HG03378 (cell line): ENCODE measurements at regions not wholly inside any gene's neighbourhood (a gene's known extent, or its start where the extent isn't known, plus 50 kb on each side); places are given as distances from the start of the nearest gene placed in this dataset.
"Not testable (repeated sequence)": the region's sequence is repeated elsewhere in the genome, so short reads cannot be mapped to it uniquely, and the experiment has no call there.

Experiments used
- ATAC-seq: cut with Tn5 transposase; IDR thresholded peaks from one replicate; pipeline ENCODE4 v1.9.1; 2021; ENCODE audit warnings: mild to moderate bottlenecking, moderate library complexity; ENCODE audit not compliant: unreplicated experiment

DNA sequence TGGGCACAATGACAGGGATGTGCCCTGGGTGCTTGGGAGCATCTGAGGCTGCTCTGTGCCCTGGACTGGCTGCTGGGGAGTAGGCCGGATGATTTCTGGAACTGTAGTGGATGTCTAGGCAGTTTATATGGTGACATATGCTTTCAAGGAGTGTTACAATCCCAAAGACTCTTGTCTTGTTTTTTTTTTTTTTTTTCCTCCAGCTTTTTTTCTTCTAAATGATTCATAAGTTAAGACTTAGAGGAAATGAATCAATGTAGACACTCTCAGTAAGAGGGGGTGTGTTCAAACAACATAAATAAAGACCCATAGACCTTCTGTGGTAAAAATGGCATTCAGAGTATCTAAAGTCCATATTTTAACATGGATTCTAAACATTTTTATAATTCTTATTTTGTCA lies 706.1 kb upstream of the GOLIM4 start:
- ATAC-seq: no peak

DNA sequence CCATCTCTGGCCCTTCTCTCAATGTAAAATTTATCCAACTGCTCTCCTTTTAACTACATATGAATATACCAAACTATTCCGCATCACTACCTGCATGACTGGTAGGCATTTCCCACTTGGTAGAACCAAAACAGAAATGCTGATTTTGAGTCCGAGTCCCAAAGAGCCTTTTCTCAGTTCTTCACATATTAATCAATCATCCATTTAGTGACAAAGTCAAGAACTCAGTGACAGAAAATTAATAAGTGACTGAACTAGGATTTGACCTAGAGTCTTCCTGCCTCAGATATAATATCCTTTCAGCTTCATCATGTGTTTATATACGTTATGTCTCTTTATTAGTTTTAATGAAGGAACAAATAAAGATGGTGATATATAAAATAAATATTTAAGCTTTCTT lies 700.6 kb upstream of the GOLIM4 start:
- ATAC-seq: no peak

DNA sequence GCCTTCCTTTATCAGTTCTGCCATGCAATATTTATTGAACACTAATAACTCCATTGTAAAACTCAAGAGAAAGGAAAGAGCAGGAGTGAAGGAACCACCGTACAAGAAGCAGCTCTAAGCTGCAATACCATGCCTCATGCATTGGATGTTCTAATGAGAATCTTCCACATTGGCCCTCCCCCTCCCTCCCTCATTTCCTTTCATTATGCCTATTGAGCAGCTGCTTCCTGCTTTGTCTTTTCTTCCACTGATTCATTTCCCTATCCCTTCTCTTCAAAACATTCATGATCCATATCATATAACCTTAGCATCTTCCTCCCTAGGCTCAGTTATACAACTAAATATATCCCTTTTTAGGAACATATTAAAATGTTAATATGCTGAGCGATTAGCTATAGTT lies 698.7 kb upstream of the GOLIM4 start:
- no peak for ATAC-seq

DNA sequence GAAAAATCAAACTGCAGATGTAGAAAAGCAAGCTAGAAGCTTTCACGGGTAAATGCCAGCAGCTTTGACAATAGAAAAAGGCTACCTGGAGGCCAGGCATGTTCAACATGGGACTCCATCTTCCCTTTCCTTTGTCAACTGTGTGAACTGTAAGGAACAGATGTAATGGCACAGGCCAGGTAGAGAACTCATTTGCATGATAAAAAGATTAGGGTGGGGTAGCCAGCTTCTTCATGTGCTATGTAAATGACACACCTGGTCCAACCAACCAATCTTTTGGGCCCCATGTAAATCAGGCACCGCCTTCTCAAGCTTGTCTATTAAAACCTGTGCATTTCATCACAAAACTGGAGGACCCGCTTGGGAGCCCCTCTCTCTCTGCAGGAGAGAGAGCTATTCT lies 686.5 kb upstream of the GOLIM4 start:
- ATAC-seq: no peak

DNA sequence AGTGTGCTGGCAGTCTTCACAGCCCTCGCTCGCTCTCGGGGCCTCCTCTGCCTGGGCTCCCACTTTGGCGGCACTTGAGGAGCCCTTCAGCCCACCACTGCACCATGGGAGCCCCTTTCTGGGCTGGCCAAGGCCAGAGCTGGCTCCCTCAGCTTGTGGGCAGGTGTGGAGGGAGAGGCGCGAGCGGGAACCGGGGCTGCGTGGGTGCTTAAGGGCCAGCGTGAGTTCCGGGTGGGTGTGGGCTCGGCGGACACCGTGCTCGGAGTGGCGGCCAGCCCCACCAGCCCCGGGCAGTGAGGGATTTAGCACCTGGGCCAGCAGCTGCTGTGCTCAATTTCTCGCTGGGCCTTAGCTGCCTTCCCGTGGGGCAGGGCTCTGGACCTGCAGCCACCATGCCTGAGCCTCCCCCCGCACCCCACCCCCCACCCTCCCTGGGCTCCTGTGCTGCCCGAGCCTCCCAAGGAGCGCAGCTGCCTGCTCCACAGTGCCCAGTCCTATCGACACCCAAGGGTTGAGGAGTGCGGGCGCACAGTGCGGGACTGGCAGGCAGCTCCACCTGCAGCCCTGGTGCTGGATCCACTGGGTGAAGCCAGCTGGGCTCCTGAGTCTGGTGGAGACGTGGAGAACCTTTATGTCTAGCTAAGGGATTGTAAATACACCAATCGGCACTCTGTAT lies 684.4 kb upstream of the GOLIM4 start:
- ATAC-seq: not testable (repeated sequence)

DNA sequence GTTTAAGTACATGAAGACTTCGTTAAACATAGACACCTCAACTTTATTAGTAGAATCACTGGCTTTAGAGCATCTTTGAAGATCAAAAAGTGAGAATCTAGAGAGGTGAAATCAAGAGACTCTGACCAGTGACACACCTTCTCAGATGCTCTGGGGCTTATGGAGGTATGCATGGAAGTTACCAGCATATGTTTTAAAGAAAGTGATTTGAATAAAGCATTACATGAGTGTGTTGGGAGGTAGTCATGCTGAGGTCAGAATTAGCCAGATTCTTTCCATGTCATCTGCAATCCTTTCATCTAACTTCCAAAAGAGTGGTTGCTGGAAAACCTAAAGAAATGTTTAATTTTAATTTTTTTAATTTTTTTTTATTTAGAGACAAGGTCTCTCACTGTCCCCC lies 658.0 kb upstream of the GOLIM4 start:
- no peak for ATAC-seq

DNA sequence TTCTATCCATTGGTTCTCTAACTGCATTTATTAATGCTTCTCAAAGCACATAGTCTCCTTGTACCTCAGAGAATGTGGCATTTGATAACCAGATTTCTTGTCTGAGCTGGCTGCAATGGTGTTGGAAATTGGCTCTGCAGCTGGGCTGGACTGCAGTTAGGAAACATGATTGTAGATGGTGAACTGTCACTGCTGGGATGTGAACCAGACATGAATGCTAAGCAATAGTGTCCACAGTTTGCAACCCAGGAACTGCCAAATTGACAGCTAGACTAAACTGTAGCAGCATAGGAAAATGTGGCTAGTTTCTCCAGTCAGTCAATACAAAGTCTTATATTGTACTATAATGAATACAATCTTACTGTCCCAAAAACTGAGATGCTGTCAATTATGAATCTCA lies 656.6 kb upstream of the GOLIM4 start:
- no peak for ATAC-seq

DNA sequence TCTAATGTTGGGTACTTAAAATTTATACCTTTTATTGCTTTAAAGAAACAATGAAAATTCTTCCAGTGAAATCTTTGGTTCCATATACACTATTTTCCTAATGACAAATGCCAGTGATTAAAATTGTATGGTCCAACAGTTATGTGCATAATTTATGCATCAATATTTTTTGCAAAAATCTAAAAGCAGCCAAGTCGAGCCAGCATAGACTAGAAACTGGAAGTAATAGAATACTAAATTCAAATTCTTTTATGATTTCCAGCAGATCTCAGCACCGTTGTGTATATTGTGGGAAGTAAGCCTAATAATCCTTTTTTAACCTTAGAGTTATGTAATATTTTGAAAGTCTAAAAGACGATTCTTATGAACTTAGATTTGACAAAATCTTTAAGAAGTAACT lies 652.0 kb upstream of the GOLIM4 start:
- no peak for ATAC-seq

DNA sequence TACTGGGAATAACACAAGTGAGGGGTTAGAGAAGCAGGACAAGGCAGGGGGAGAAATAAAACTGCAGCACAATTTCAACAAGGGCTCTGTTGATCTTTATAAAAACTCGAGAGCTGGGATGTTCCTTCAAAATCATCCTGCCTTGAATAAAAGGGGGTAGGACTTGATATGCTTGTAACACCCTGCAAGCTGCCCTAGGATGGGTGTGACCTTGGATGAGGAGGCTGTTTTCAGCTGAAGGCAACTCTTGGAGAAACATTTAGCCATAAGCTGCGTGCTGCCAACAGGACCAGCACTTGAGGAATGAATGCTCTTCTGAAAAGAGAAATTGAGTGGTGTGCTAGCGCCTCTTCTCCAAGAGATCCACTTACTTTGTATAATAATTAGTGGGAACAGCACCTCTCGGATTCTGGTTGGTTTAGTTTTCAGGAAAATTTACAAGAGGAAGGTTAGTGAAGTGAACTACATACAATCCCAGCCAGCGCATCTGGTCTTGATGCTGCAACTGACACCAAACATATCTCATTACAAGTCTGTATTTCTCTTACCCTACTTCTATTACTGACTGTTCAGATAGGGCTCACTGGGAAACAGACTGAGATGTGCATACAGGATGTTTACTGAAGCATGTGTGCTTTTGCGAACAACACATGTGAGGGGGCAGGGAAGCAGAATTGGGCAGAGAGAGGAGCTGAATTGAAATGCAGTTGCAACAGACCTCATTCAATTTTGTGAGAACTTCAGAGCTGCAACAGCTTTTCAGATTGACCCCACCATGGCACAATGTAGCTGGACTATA lies 643.0 kb upstream of the GOLIM4 start:
- ATAC-seq: no peak

DNA sequence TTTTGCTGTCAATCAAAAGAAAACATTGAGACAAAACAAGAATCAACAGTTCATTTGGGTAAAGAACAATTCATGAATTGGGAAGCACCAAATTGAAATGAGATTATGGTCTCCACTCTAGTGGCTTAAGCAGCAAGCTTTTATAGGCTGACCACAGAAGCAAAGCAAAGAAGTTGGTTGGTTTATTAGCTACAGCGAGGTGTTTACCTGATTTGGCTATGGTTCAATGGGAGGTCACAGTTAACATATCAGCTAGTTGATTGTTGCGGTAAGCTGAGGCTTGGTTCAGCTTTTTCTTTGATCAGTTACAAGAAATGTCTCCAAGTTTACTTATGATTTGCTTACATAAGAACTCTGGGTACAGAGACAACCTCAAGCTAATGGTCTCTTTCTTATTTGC lies 640.5 kb upstream of the GOLIM4 start:
- ATAC-seq: no peak

DNA sequence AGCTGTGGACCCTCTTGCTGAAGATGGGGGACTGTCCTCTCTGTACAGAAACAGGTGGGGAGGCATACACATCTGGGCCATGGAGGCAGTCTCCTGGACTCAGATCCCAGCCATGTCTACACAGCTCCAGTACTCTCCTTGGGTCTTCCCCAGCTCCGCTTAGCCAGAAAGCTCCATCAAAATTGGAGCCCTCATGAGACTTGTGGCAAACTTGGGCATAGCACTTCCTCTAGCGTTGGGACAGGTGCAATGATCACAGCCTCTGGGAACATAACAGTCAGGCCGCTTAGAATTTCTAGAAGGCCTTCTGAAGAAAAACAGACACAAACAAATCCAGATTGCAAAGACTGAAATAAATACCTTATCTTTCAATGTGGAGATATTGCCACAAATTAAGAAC lies 634.3 kb upstream of the GOLIM4 start:
- no peak for ATAC-seq

DNA sequence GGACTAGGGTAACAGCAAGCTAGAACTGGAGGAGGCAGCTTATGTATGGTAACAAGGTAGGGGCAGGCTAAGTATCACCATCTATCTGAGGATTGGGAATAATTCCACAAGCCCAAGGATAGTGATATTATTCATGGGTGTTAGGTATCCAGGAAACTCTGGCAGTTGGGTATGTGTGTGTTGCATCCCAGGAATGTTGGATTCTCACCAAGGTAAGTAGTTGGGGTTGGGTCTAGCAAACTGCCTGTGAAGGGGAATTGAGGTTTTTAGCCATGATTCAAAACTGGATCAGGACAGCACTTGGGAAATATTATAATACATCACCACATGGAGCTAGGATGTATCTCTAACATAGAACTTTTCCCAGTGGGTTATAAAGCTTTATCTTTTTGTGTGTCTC lies 626.4 kb upstream of the GOLIM4 start:
- ATAC-seq: no peak

DNA sequence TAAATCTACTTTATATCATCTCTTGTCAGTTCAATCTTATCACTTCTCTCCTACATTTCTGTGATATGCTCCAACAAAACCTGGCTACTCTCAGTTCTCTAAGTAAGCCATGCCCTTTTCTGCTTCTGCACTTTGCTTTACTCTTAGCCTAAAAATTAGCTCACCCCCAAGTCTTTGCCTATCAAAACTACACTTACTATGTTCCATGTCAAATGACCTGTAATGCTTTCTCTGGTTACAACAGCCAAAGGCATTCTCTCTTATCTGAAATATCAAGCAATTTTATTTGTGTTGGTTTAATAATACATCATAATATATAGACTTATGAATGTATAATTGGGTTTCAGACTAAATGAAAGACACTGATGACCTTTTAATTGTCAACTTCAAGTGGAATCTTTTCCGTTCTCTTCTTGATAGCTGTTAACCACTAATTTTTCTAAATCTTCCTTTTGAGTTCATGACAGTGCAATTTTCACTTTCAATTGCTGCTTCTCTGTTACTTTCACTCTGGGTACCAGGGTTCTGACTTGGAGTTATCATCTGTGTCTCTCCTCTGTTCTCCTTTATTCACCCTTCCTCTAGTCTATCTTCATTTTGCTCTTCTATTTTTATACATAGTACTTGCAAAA lies 619.0 kb upstream of the GOLIM4 start:
- ATAC-seq: peak; percentile 98

DNA sequence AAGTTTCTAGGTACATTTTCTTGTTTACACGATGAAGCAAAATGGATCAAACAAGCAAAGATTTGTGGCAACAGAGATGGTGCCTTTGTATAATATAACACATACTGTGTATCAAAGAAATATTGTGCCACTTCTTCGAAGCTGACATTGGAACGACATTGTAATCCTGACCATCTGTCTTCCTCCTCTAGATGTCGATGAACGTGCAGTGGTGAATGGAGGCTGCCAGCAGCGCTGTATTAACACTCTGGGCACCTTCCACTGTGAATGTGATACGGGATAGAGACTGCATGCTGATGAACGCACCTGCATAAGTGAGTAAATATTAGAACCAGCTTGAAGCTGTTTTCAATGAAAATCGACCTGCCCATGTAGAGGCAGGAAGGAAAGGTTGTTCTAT lies 613.3 kb upstream of the GOLIM4 start:
- no peak for ATAC-seq

DNA sequence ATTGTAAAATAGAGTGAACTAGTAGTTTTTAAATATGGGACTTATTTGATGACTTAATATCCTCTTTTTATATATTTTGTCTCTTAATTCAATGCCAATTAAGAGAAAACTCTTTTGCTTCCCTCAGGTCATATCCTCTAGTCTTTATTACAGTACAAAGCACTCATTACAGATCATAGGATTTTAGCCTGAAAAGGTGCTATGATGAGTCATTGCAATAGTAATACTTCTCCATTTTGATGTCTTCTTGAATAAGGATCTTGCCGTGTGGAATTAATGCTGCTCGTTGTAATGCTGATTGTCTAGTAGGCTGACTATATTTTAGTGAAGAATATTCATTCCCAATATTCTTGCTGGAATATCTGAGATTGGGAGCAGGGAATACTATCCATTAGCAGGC lies 612.2 kb upstream of the GOLIM4 start:
- ATAC-seq: peak; percentile 75

DNA sequence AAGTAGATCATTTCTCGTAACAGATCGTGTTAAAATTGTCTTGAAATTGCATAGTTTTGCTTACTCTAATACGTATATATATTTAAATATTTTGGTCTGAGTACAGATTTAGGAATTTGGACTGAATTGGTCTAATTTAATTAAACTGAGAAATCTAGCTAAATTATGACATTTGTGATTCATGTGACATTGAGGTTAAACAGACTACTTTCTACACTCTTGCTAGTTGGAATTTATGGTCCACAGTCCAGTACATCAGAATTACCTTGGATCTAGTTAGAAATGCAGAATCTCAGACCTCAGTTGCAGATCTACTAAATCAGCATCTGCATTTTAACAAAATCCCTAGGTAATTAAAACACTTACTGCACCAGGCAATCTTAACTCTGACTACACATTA lies 609.7 kb upstream of the GOLIM4 start:
- no peak for ATAC-seq

DNA sequence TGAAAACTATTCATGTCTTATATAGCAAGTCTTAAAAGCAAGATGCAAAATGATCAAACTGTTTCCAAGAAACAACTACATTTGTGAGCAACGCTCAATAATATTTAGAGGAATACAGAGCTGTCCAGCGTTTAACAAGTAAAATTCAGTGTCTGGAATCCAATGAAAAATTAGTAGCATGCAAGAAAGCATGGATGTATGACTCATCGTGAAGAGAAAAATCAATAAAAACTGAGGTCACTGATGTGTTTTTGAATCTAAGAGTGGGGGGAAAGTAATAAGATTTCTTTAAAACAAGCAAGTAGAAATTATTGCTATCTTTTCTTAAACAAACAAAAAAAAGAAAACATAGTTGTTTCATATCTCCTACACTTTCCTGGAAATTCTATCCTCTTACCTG lies 600.3 kb upstream of the GOLIM4 start:
- no peak for ATAC-seq

DNA sequence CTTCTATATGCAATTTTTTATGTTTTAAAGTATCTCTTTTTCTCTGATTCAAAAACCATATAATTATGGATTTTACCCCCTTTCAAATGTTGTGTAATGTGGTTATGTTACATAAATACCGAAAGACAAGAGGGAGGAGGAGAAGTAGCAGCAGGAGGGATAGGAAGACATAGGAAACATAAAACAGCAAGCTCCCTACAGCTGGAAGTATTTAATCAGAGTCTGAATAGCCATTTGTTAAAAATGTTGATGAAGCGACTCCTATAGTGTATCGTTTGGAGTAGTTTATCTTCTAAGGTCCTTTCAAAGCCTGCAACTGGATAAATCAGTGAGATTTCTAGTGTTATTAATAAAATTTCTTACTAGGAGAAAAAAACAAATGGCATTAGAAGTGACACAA lies 598.1 kb upstream of the GOLIM4 start:
- no peak for ATAC-seq

DNA sequence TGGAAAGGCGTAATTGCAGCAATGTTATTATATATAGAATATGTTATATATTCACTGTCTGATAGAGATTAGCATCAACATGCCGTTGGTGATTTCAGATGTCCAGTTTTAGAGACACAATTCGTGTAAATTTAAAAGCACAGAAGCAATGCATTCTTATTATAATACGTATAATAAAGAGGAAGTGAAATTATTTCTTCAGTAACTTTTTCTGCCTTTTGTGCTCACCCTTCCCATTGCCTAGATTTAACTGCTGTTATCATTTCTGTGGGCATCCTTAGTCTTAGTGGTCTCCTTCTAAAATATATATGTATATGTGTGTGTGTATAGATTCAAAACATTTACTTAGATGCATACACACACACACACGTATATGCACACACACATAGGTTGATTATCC lies 592.5 kb upstream of the GOLIM4 start:
- ATAC-seq: no peak

DNA sequence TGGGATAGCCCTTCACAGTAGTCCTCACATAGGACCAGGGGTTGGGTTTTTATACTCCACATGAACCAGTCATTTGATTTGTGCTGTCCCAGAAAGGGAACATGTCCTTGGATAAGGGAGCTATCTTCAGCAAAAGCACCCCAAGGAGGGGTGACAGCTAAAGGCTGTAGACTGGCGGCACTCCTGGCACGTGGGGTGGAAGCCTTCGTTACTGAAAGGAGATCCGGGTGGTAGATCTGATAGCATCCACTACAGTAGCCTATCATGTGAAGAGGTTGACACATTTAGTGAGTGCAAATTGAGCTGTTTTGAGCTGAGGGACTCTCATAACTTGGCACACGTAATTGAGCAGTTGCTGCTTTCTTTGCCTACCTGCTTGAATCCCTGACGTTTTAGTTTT lies 588.8 kb upstream of the GOLIM4 start:
- ATAC-seq: no peak

DNA sequence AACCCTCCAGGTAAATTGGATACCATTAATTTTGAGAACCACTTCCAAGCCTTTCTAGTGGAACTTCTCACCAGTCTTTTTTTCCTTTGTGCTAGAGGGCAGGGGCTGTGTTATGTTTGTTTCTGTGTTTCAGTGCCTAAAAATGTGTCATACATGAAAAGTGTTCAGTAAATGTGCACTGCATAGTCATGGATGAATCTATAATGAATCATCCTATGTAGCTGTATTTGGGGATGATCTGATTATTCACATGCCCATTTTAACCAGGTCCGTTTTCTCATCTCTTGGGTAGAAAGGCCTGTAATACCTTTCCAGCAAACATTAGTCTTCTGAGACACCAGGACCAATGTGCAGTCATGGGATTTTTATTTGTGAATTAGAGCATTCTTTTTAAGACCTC lies 583.0 kb upstream of the GOLIM4 start:
- no peak for ATAC-seq

DNA sequence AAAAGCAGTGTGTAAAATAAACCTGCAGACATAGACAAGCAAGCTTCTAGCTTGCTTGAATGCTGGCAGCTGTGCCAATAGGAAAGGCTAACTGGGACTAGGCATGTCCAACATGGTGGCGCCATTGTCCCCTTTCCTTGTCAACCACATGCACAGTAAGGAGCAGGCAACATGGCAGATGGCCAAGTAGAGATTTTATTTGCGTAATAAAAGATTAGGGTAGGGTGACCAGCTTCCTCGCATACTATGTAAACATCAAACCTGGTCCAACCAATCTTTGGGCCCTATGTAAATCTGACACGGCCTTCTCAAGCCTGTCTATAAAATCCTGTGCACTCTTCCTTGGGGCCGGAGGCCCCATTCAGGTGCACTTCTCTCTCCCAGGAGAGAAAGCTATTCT lies 575.4 kb upstream of the GOLIM4 start:
- ATAC-seq: no peak
